GM23338 (cell line): ENCODE measurements at regions not wholly inside any gene's neighbourhood (a gene's known extent, or its start where the extent isn't known, plus 50 kb on each side); places are given as distances from the start of the nearest gene placed in this dataset.

Experiments used
- ATAC-seq: fragments of 200-7000 bp; cut with Tn5 transposase; 3 replicates; pipeline ENCODE4 v1.9.1; 2020
- DNase-seq: peaks from one replicate; pipeline ENCODE4 v3.0.0-alpha.2; 2015; ENCODE audit warnings: low spot score
- H2AFZ ChIP-seq: fragments of 200-600 bp; sonication (generic); 2 replicates; pipeline ENCODE4 v1.8.0; 2016; ENCODE audit warnings: antibody characterized with exemption, mild to moderate bottlenecking, moderate library complexity
- H3F3A ChIP-seq: fragments of 200-600 bp; sonication (generic); replicated peaks from 2 replicates; pipeline ENCODE4 v1.8.0; 2017; ENCODE audit warnings: antibody characterized with exemption, mixed run types, low read depth
- H3K27ac ChIP-seq: fragments of 200-600 bp; sonication (generic); 2 replicates; pipeline ENCODE4 v1.6.1; 2016; ENCODE audit warnings: low read depth
- H3K27me3 ChIP-seq: fragments of 200-600 bp; sonication (generic); 2 replicates; pipeline ENCODE4 v1.8.0; 2016; ENCODE audit warnings: mild to moderate bottlenecking, mixed run types, moderate library complexity; ENCODE audit not compliant: insufficient read depth
- H3K36me3 ChIP-seq: fragments of 200-600 bp; sonication (generic); 2 replicates; pipeline ENCODE4 v1.8.0; 2016; ENCODE audit warnings: mild to moderate bottlenecking; ENCODE audit not compliant: insufficient read depth
- H3K4me1 ChIP-seq: fragments of 200-600 bp; sonication (generic); 2 replicates; pipeline ENCODE4 v1.8.0; 2016; ENCODE audit warnings: mild to moderate bottlenecking, moderate library complexity; ENCODE audit not compliant: insufficient read depth
- H3K4me2 ChIP-seq: fragments of 200-600 bp; sonication (generic); 2 replicates; pipeline ENCODE4 v1.7.1; 2017; ENCODE audit warnings: mixed run types
- H3K4me3 ChIP-seq: fragments of 200-600 bp; sonication (generic); 2 replicates; pipeline ENCODE4 v1.6.1; 2016; ENCODE audit warnings: mixed run types
- H3K79me2 ChIP-seq: fragments of 200-600 bp; sonication (generic); replicated peaks from 2 replicates; pipeline ENCODE4 v1.8.0; 2017; ENCODE audit warnings: mild to moderate bottlenecking; ENCODE audit not compliant: insufficient read depth
- H3K9me2 ChIP-seq: fragments of 200-600 bp; sonication (generic); 2 replicates; pipeline ENCODE4 v1.8.0; 2017; ENCODE audit not compliant: insufficient read depth
- H4K20me1 ChIP-seq: fragments of 200-600 bp; sonication (generic); replicated peaks from 2 replicates; pipeline ENCODE4 v1.8.0; 2017; ENCODE audit warnings: mild to moderate bottlenecking; ENCODE audit not compliant: insufficient read depth
- H3K27ac Mint-ChIP-seq: 2 replicates; pipeline ENCODE4 v1.8.0; 2020; ENCODE audit warnings: inconsistent platforms, mild to moderate bottlenecking, moderate library complexity, mixed read lengths
- H3K27me3 Mint-ChIP-seq: 3 replicates; pipeline ENCODE4 v1.8.0; 2022; ENCODE audit warnings: low read depth, mild to moderate bottlenecking, moderate library complexity, mixed read lengths, inconsistent platforms; ENCODE audit not compliant: insufficient read depth, poor library complexity
- H3K36me3 Mint-ChIP-seq: 3 replicates; pipeline ENCODE4 v1.8.0; 2021; ENCODE audit warnings: low read depth, mild to moderate bottlenecking, inconsistent platforms, moderate library complexity, mixed read lengths
- H3K4me1 Mint-ChIP-seq: 3 replicates; pipeline ENCODE4 v1.8.0; 2020; ENCODE audit warnings: mild to moderate bottlenecking, inconsistent platforms, mixed read lengths
- H3K4me3 Mint-ChIP-seq: 3 replicates; pipeline ENCODE4 v1.8.0; 2021; ENCODE audit warnings: moderate library complexity, mild to moderate bottlenecking, inconsistent platforms, mixed read lengths
- H3K9me3 Mint-ChIP-seq: 3 replicates; pipeline ENCODE4 v1.8.0; 2020; ENCODE audit warnings: moderate library complexity, mild to moderate bottlenecking, inconsistent platforms, mixed read lengths
- CREB1 ChIP-seq: fragments of 250-450 bp; sonication (Bioruptor Pico); IDR thresholded peaks from 2 replicates; pipeline ENCODE4 v1.5.0; 2020; ENCODE audit warnings: low read depth, mild to moderate bottlenecking, moderate library complexity
- CTCF ChIP-seq, 2 experiments: fragments of 200-600 bp in 1 of 2; sonication (generic) in 1 of 2; conservative IDR thresholded peaks; 2 replicates each; pipeline versions ENCODE4 v1.5.1 to v1.6.1; 2016 to 2017; ENCODE audit warnings: antibody characterized with exemption in 2 of 2, low read depth in 2 of 2, mild to moderate bottlenecking in 2 of 2, moderate library complexity in 1 of 2
- ETS1 ChIP-seq: IDR thresholded peaks from 2 replicates; pipeline ENCODE4 v1.6.1; 2016; ENCODE audit warnings: antibody characterized with exemption
- EZH2phosphoT487 ChIP-seq: fragments of 200-600 bp; sonication (generic); IDR thresholded peaks from one replicate; pipeline ENCODE4 v1.8.1; 2018; ENCODE audit warnings: antibody characterized with exemption; ENCODE audit not compliant: unreplicated experiment
- JUNB ChIP-seq: IDR thresholded peaks from one replicate; pipeline ENCODE4 v1.6.1; 2016; ENCODE audit warnings: antibody characterized with exemption; ENCODE audit not compliant: unreplicated experiment
- NANOG ChIP-seq: IDR thresholded peaks from 2 replicates; pipeline ENCODE4 v1.6.1; 2016; ENCODE audit warnings: antibody characterized with exemption, borderline replicate concordance
- POLR2AphosphoS5 ChIP-seq: IDR thresholded peaks from 2 replicates; pipeline ENCODE4 v1.6.1; 2016; ENCODE audit warnings: antibody characterized with exemption, low read depth
- ZNF114 ChIP-seq: fragments of 250-450 bp; sonication (Bioruptor Pico); IDR thresholded peaks from 2 replicates; pipeline ENCODE4 v1.5.0; 2020; ENCODE audit warnings: mild to moderate bottlenecking, moderate library complexity
- ZNF331 ChIP-seq: fragments of 250-450 bp; sonication (Bioruptor Pico); IDR thresholded peaks from 2 replicates; pipeline ENCODE4 v1.5.0; 2020; ENCODE audit warnings: low read depth, mild to moderate bottlenecking, moderate library complexity
- TF ChIP-seq, protein P1 (sequence below): IDR thresholded peaks from one replicate; pipeline ENCODE4 v1.6.1; 2018; ENCODE audit warnings: antibody characterized with exemption; ENCODE audit not compliant: unreplicated experiment
- TF ChIP-seq, protein P2 (sequence below): fragments of 250-450 bp; sonication (Bioruptor Pico); IDR thresholded peaks from 2 replicates; pipeline ENCODE4 v1.5.0; 2020; ENCODE audit warnings: mild to moderate bottlenecking, moderate library complexity

GRCh38 chr3:66585520-66586095, 84.8 kb upstream of the LRIG1 start:
- H3K9me2 ChIP-seq = no peaks in the 10 kb centered on the region
- DNase-seq (no peak), ATAC-seq (no peak)
- Mint-ChIP-seq H3K27me3 (no peaks in the 10 kb centered on the region), H3K4me3 (no peak overlapping the region), H3K27ac (no peak overlapping the region), H3K4me1 (peaks cover 10% of the 10 kb centered on the region), H3K9me3 (no peaks in the 10 kb centered on the region), H3K36me3 (no peaks in the 10 kb centered on the region)
- H3K4me2 ChIP-seq = no peak overlapping the region
- no peaks in the 10 kb centered on the region for H3K79me2 ChIP-seq
- TF ChIP-seq CREB1 (no peak), EZH2phosphoT487 (no peak), POLR2AphosphoS5 (no peak), CTCF (conservative IDR thresholded peaks at IDR 0.05; ENCODE audit: low read depth in 2 of 2) (no peak), NANOG (no peak), ETS1 (no peak), JUNB (no peak), ZNF114 (CRISPR knock-in tag) (no peak), ZNF331 (no peak)
- TF ChIP-seq, protein P1, sequence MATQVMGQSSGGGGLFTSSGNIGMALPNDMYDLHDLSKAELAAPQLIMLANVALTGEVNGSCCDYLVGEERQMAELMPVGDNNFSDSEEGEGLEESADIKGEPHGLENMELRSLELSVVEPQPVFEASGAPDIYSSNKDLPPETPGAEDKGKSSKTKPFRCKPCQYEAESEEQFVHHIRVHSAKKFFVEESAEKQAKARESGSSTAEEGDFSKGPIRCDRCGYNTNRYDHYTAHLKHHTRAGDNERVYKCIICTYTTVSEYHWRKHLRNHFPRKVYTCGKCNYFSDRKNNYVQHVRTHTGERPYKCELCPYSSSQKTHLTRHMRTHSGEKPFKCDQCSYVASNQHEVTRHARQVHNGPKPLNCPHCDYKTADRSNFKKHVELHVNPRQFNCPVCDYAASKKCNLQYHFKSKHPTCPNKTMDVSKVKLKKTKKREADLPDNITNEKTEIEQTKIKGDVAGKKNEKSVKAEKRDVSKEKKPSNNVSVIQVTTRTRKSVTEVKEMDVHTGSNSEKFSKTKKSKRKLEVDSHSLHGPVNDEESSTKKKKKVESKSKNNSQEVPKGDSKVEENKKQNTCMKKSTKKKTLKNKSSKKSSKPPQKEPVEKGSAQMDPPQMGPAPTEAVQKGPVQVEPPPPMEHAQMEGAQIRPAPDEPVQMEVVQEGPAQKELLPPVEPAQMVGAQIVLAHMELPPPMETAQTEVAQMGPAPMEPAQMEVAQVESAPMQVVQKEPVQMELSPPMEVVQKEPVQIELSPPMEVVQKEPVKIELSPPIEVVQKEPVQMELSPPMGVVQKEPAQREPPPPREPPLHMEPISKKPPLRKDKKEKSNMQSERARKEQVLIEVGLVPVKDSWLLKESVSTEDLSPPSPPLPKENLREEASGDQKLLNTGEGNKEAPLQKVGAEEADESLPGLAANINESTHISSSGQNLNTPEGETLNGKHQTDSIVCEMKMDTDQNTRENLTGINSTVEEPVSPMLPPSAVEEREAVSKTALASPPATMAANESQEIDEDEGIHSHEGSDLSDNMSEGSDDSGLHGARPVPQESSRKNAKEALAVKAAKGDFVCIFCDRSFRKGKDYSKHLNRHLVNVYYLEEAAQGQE = no peak
- TF ChIP-seq, protein P2, sequence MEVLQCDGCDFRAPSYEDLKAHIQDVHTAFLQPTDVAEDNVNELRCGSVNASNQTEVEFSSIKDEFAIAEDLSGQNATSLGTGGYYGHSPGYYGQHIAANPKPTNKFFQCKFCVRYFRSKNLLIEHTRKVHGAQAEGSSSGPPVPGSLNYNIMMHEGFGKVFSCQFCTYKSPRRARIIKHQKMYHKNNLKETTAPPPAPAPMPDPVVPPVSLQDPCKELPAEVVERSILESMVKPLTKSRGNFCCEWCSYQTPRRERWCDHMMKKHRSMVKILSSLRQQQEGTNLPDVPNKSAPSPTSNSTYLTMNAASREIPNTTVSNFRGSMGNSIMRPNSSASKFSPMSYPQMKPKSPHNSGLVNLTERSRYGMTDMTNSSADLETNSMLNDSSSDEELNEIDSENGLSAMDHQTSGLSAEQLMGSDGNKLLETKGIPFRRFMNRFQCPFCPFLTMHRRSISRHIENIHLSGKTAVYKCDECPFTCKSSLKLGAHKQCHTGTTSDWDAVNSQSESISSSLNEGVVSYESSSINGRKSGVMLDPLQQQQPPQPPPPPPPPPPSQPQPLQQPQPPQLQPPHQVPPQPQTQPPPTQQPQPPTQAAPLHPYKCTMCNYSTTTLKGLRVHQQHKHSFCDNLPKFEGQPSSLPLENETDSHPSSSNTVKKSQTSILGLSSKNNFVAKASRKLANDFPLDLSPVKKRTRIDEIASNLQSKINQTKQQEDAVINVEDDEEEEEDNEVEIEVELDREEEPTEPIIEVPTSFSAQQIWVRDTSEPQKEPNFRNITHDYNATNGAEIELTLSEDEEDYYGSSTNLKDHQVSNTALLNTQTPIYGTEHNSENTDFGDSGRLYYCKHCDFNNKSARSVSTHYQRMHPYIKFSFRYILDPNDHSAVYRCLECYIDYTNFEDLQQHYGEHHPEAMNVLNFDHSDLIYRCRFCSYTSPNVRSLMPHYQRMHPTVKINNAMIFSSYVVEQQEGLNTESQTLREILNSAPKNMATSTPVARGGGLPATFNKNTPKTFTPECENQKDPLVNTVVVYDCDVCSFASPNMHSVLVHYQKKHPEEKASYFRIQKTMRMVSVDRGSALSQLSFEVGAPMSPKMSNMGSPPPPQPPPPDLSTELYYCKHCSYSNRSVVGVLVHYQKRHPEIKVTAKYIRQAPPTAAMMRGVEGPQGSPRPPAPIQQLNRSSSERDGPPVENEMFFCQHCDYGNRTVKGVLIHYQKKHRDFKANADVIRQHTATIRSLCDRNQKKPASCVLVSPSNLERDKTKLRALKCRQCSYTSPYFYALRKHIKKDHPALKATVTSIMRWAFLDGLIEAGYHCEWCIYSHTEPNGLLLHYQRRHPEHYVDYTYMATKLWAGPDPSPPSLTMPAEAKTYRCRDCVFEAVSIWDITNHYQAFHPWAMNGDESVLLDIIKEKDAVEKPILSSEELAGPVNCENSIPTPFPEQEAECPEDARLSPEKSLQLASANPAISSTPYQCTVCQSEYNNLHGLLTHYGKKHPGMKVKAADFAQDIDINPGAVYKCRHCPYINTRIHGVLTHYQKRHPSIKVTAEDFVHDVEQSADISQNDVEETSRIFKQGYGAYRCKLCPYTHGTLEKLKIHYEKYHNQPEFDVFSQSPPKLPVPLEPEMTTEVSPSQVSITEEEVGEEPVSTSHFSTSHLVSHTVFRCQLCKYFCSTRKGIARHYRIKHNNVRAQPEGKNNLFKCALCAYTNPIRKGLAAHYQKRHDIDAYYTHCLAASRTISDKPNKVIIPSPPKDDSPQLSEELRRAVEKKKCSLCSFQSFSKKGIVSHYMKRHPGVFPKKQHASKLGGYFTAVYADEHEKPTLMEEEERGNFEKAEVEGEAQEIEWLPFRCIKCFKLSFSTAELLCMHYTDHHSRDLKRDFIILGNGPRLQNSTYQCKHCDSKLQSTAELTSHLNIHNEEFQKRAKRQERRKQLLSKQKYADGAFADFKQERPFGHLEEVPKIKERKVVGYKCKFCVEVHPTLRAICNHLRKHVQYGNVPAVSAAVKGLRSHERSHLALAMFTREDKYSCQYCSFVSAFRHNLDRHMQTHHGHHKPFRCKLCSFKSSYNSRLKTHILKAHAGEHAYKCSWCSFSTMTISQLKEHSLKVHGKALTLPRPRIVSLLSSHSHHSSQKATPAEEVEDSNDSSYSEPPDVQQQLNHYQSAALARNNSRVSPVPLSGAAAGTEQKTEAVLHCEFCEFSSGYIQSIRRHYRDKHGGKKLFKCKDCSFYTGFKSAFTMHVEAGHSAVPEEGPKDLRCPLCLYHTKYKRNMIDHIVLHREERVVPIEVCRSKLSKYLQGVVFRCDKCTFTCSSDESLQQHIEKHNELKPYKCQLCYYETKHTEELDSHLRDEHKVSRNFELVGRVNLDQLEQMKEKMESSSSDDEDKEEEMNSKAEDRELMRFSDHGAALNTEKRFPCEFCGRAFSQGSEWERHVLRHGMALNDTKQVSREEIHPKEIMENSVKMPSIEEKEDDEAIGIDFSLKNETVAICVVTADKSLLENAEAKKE = no peak
- no peaks in the 10 kb centered on the region for H3K36me3 ChIP-seq
- H3K27ac ChIP-seq = no peak overlapping the region
- H4K20me1 ChIP-seq = no peaks in the 10 kb centered on the region
- no peaks in the 10 kb centered on the region for H3F3A ChIP-seq
- H2AFZ ChIP-seq = no peak overlapping the region
- H3K4me3 ChIP-seq = no peak overlapping the region
- H3K27me3 ChIP-seq = no peaks in the 10 kb centered on the region
- no peaks in the 10 kb centered on the region for H3K4me1 ChIP-seq
